MM.1S (cell line): ENCODE measurements at regions not wholly inside any gene's neighbourhood (a gene's known extent, or its start where the extent isn't known, plus 50 kb on each side); places are given as distances from the start of the nearest gene placed in this dataset.

Experiments used
- CTCF ChIP-seq: fragments of 300-600 bp; sonication (generic); IDR thresholded peaks from 2 replicates; pipeline ENCODE4 v1.5.1; 2016; ENCODE audit warnings: antibody characterized with exemption, low read length, mixed read lengths
- EZH2 ChIP-seq: fragments of 300-600 bp; sonication (generic); optimal IDR thresholded peaks from 2 replicates; pipeline ENCODE3; 2017; ENCODE audit warnings: low read depth, mild to moderate bottlenecking, antibody characterized with exemption, low read length, mixed read lengths
- EZH2phosphoT487 ChIP-seq: fragments of 300-600 bp; sonication (generic); IDR thresholded peaks from 2 replicates; pipeline ENCODE4 v1.6.1; 2018; ENCODE audit warnings: antibody characterized with exemption, low read length

DNA sequence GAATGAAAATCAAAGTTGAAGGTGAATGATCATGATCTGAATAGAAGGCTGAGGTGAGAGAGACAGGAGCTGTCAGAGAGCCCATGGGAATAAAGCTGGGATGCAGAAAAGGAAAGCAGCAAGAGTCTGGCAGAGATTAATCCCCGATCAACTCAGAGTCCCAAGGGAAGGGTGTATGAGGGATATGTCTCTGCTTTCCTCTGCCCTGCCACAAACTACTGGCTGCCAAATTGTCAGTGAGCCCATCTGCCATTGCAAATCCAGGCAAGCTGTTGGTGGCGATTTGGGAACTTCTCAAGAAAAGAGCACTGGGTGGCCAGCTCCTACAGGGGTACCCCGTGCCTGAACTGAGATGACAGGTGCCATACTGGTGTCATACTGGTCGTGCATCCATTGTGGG, 705.5 kb upstream of the MAN1A1 start:
- no peak for TF ChIP-seq CTCF
- TF ChIP-seq EZH2, result no peak
- no peak for TF ChIP-seq EZH2phosphoT487
